K562 (cell line): ENCODE measurements at regions not wholly inside any gene's neighbourhood (a gene's known extent, or its start where the extent isn't known, plus 50 kb on each side); places are given as distances from the start of the nearest gene placed in this dataset.

Experiments used
- ATAC-seq: fragments of 200-7000 bp; cut with Tn5 transposase; 3 replicates; pipeline ENCODE4 v1.9.1; 2020; ENCODE audit warnings: moderate library complexity
- BruUV-seq: library from RNA; stranded (reverse); fragments of 400-500 nt; replicated peaks from 2 replicates; lab custom pipeline; 2021; lab: Mats Ljungman, UMichigan
- CTCF ChIA-PET: fragments of 300-600 bp; formaldehyde crosslinking; extraction: SDS; loops from one replicate; lab custom pipeline; 2021; ENCODE audit warnings: low intra/inter-chr PET ratio; lab: Yijun Ruan, JAX
- POLR2A ChIA-PET: fragments of 300-600, 350-650 bp; sonication (Branson Sonifier 250); formaldehyde crosslinking; extraction: SDS; loops from one replicate; lab custom pipeline; 2021; ENCODE audit warnings: antibody characterized with exemption, inconsistent platforms; lab: Yijun Ruan, JAX
- DNase-seq, 4 experiments: peaks; one replicate each; pipeline versions ENCODE4 v3.0.0 to v3.0.0-alpha.2; 2011 to 2018; ENCODE audit warnings: low spot score in 3 of 4, mixed read lengths in 3 of 4; ENCODE audit errors: extremely low read depth in 1 of 4
- FAIRE-seq: peaks from 2 replicates; lab custom pipeline; 2011; peaks lifted over from hg19 to GRCh38; lab: Jason Lieb, UNC
- H2AFZ ChIP-seq: 2 replicates; pipeline ENCODE4 v1.6.0; 2011; ENCODE audit warnings: low read depth, low read length, control low read depth, inconsistent platforms
- H3K27ac ChIP-seq: fragments of 200-600 bp; 3 replicates; pipeline ENCODE4 v1.8.0; 2011; ENCODE audit warnings: low read depth, mild to moderate bottlenecking, control low read depth, inconsistent platforms, low read length, moderate library complexity, mixed read lengths; ENCODE audit errors: extremely low read depth
- H3K27me3 ChIP-seq, 2 experiments: fragments of 300-600 bp in 1 of 2; 2 replicates in 1 of 2; 3 replicates in 1 of 2; pipeline versions ENCODE4 v1.6.0 to v1.8.0; 2011; ENCODE audit warnings: inconsistent platforms in 2 of 2, low read length in 2 of 2, mild to moderate bottlenecking in 1 of 2, mixed read lengths in 1 of 2, moderate library complexity in 1 of 2; ENCODE audit not compliant: control insufficient read depth in 2 of 2, insufficient read depth in 2 of 2
- H3K36me3 ChIP-seq: fragments of 300-600 bp; 3 replicates; pipeline ENCODE4 v1.8.0; 2011; ENCODE audit warnings: mild to moderate bottlenecking, low read length, inconsistent platforms; ENCODE audit not compliant: control insufficient read depth, insufficient read depth
- H3K4me1 ChIP-seq, 2 experiments: fragments of 200-600 bp in 1 of 2; replicated peaks in 1 of 2; 2 replicates in 1 of 2; 3 replicates in 1 of 2; pipeline versions ENCODE4 v1.5.1 to v1.8.0; 2011; ENCODE audit warnings: inconsistent platforms in 2 of 2, low read length in 2 of 2, mild to moderate bottlenecking in 1 of 2, mixed read lengths in 1 of 2, moderate library complexity in 1 of 2; ENCODE audit not compliant: control insufficient read depth in 2 of 2, insufficient read depth in 2 of 2
- H3K4me2 ChIP-seq: 2 replicates; pipeline ENCODE4 v1.6.1; 2011; ENCODE audit warnings: low read length, control low read depth, inconsistent platforms, mixed read lengths; ENCODE audit not compliant: insufficient read depth
- H3K4me3 ChIP-seq: fragments of 200-600 bp; sonication (generic), shearing (Covaris generic); 2 replicates; pipeline ENCODE4 v1.5.1; 2016; ENCODE audit warnings: control low read depth, inconsistent platforms
- H3K79me2 ChIP-seq: fragments of 200-600 bp; 3 replicates; pipeline ENCODE4 v1.8.0; 2011; ENCODE audit warnings: low read length, inconsistent platforms; ENCODE audit not compliant: control insufficient read depth, insufficient read depth
- H3K9ac ChIP-seq, 2 experiments: 2 replicates each; pipeline versions ENCODE4 v1.6.0 to v1.6.1; 2011; ENCODE audit warnings: low read depth in 2 of 2, low read length in 2 of 2, control low read depth in 1 of 2, inconsistent platforms in 1 of 2, mild to moderate bottlenecking in 1 of 2, mixed read lengths in 1 of 2; ENCODE audit not compliant: insufficient read depth in 1 of 2
- H3K9me1 ChIP-seq: one replicate; pipeline ENCODE4 v1.6.0; 2011; ENCODE audit warnings: inconsistent platforms, mild to moderate bottlenecking, low read length, moderate library complexity; ENCODE audit not compliant: control insufficient read depth, insufficient read depth
- H3K9me3 ChIP-seq: replicated peaks from 2 replicates; pipeline ENCODE4 v1.5.1; 2011; ENCODE audit warnings: low read depth, low read length, inconsistent platforms; ENCODE audit not compliant: control insufficient read depth, insufficient read depth
- H4K20me1 ChIP-seq: replicated peaks from 2 replicates; pipeline ENCODE4 v1.6.1; 2011; ENCODE audit warnings: low read length, inconsistent platforms, mixed read lengths; ENCODE audit not compliant: control insufficient read depth, insufficient read depth
- ARID2 ChIP-seq: fragments of 450-650 bp; IDR thresholded peaks from 2 replicates; pipeline ENCODE4 v1.6.1; 2017; ENCODE audit warnings: antibody characterized with exemption, mild to moderate bottlenecking
- KDM5B ChIP-seq: fragments of 200-600 bp; sonication (generic); IDR thresholded peaks from 2 replicates; pipeline ENCODE4 v1.6.1; 2012; ENCODE audit warnings: low read depth, mild to moderate bottlenecking, moderate library complexity, low read length, control low read depth, inconsistent platforms; ENCODE audit not compliant: insufficient replicate concordance
- KLF6 ChIP-seq: fragments of 250-450 bp; sonication (Bioruptor Pico); IDR thresholded peaks from 2 replicates; pipeline ENCODE4 v1.4.0; 2020; ENCODE audit warnings: mild to moderate bottlenecking, moderate library complexity, borderline replicate concordance
- TOE1 ChIP-seq, 2 experiments: fragments of 450-650 bp in 1 of 2; sonication (generic) in 1 of 2; formaldehyde crosslinking in 1 of 2; IDR thresholded peaks; 2 replicates each; pipeline versions ENCODE4 v1.7.1 to v1.8.0; 2016 to 2022; ENCODE audit warnings: borderline replicate concordance in 2 of 2, mild to moderate bottlenecking in 2 of 2, antibody characterized with exemption in 1 of 2, inconsistent platforms in 1 of 2, low read depth in 1 of 2, missing genetic modification reagents in 1 of 2, moderate library complexity in 1 of 2
- ZNF830 ChIP-seq: fragments of 250-450 bp; sonication (Bioruptor Pico); IDR thresholded peaks from 2 replicates; pipeline ENCODE4 v1.5.0; 2021; ENCODE audit warnings: mild to moderate bottlenecking
- WGBS: fragments of 100-300 bp; shearing (Covaris generic); methylation state at CpG from one replicate; pipeline ENCODE4 v1.1.6; 2016; ENCODE audit warnings: low coverage, mixed read lengths; ENCODE audit not compliant: insufficient coverage; ENCODE audit errors: missing lambda C conversion rate; 5-methylcytosine and 5-hydroxymethylcytosine counted together
- in situ Hi-C: fragments of 300-500 bp; cut with MboI; formaldehyde crosslinking; loops from 4 replicates; pipeline ENCODE4 v1.15.0; 2018; ENCODE audit warnings: inconsistent platforms, mixed read lengths
- intact Hi-C: fragments of 100-400 bp; cut with micrococcal nuclease; formaldehyde crosslinking; loops from 2 replicates; pipeline ENCODE4 v1.14.2; 2022
- TF ChIP-seq, protein P1 (sequence below): sonication (generic); formaldehyde crosslinking; IDR thresholded peaks from 2 replicates; pipeline ENCODE4 v1.8.0; 2022; ENCODE audit warnings: mild to moderate bottlenecking, missing genetic modification reagents, borderline replicate concordance
- TF ChIP-seq, protein P2 (sequence below): fragments of 250-450 bp; sonication (Bioruptor Pico); IDR thresholded peaks from 2 replicates; pipeline ENCODE4 v1.5.0; 2022; ENCODE audit warnings: mild to moderate bottlenecking

DNA sequence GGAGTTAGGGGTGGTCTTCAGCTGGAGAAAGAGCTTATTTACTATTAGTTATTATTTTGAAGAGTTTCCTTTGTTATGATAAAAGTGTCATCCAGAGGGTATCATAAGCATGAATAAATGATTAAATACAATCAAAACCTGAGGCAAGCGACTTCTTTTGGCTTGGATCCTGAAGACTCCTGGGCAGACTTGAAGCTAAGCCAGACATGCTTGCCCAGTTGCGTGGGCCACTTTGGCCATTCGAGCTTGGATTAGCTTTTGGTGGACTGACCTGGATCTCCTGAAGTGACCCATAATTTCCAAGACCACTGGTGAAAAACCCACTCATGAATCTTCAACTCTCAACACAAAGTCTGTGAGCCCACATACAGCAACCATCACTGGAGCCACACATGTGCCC is 335.8 kb downstream of the NR2F1-AS1 start:
- TF ChIP-seq ARID2 (no peak), ZNF830 (CRISPR knock-in tag) (no peak), KDM5B (no peak), KLF6 (CRISPR knock-in tag) (no peak), TOE1 (IDR thresholded peaks at IDR 0.05; ENCODE audit: borderline replicate concordance) (no peak), TOE1 (CRISPR knock-in tag; IDR thresholded peaks at IDR 0.05; ENCODE audit: borderline replicate concordance, low read depth) (no peak)
- TF ChIP-seq, protein P1, sequence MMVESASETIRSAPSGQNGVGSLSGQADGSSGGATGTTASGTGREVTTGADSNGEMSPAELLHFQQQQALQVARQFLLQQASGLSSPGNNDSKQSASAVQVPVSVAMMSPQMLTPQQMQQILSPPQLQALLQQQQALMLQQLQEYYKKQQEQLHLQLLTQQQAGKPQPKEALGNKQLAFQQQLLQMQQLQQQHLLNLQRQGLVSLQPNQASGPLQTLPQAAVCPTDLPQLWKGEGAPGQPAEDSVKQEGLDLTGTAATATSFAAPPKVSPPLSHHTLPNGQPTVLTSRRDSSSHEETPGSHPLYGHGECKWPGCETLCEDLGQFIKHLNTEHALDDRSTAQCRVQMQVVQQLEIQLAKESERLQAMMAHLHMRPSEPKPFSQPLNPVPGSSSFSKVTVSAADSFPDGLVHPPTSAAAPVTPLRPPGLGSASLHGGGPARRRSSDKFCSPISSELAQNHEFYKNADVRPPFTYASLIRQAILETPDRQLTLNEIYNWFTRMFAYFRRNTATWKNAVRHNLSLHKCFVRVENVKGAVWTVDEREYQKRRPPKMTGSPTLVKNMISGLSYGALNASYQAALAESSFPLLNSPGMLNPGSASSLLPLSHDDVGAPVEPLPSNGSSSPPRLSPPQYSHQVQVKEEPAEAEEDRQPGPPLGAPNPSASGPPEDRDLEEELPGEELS = no peak
- TF ChIP-seq, protein P2, sequence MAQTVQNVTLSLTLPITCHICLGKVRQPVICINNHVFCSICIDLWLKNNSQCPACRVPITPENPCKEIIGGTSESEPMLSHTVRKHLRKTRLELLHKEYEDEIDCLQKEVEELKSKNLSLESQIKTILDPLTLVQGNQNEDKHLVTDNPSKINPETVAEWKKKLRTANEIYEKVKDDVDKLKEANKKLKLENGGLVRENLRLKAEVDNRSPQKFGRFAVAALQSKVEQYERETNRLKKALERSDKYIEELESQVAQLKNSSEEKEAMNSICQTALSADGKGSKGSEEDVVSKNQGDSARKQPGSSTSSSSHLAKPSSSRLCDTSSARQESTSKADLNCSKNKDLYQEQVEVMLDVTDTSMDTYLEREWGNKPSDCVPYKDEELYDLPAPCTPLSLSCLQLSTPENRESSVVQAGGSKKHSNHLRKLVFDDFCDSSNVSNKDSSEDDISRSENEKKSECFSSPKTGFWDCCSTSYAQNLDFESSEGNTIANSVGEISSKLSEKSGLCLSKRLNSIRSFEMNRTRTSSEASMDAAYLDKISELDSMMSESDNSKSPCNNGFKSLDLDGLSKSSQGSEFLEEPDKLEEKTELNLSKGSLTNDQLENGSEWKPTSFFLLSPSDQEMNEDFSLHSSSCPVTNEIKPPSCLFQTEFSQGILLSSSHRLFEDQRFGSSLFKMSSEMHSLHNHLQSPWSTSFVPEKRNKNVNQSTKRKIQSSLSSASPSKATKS (CRISPR knock-in tag) = no peak
- no peaks in the 10 kb centered on the region for H3K27me3 ChIP-seq
- no peaks in the 10 kb centered on the region for H3K79me2 ChIP-seq
- no peaks in the 10 kb centered on the region for H3K9me3 ChIP-seq
- no peaks in the 10 kb centered on the region for H3K9me1 ChIP-seq
- no peaks in the 10 kb centered on the region for H3K4me1 ChIP-seq
- ChIA-PET POLR2A (no interaction called here), CTCF (no interaction called here)
- BruUV-seq = no TSS peak
- in situ Hi-C loops = no loop called here
- DNase-seq (no peak), ATAC-seq (no peak), FAIRE-seq (no peak)
- H3K9ac ChIP-seq = no peak overlapping the region
- intact Hi-C loops = no loop called here
- H3K36me3 ChIP-seq = no peaks in the 10 kb centered on the region
- 0% methylated on average over 3 of the region's 3 CpGs for WGBS
- no peak overlapping the region for H3K4me2 ChIP-seq
- no peak overlapping the region for H2AFZ ChIP-seq
- no peak overlapping the region for H3K4me3 ChIP-seq
- H3K27ac ChIP-seq = no peak overlapping the region
- no peaks in the 10 kb centered on the region for H4K20me1 ChIP-seq
